ENCODE measurements at regions not wholly inside any gene's neighbourhood (a gene's known extent, or its start where the extent isn't known, plus 50 kb on each side); places are given as distances from the start of the nearest gene placed in this dataset.
A peak's percentile ranks its signal among the peaks of the same experiment; 100 is the strongest.
"Not testable (repeated sequence)": the region's sequence is repeated elsewhere in the genome, so short reads cannot be mapped to it uniquely, and the experiment has no call there.

- not testable (repeated sequence) for ATAC-seq
- whole genome bisulfite sequencing, 2 donors = 83 to 97% methylated on average over 3 of the region's 3 CpGs
- intact Hi-C loops (cut with DNase I) = loop anchor here in 3 of 10 donors (5.0 to 10.0 kb wide), 2 partner anchors 37 to 65 kb away; no protein-coding TSS in a partner anchor
Measured at GRCh38 chr3:172579753-172580152, 56.5 kb upstream of the TNFSF10 start.

GRCh38 chr3:172578714-172579113 is 55.5 kb upstream of the TNFSF10 start:
- DNase-seq; H3K9me3 ChIP-seq; intact Hi-C loops (cut with DNase I); H3K27me3 ChIP-seq; H3K4me3 ChIP-seq; ATAC-seq; H3K36me3 ChIP-seq: not testable (repeated sequence)
- H3K27ac ChIP-seq = peak overlapping the region in 4 of 10 donors; percentile 46 to 94 (median 87)
- WGBS, 2 donors = 93% methylated on average over 1 of the region's 1 CpG
- peaks cover 3 to 48% (median 24%) of the 10 kb centered on the region in 9 donors for H3K4me1 ChIP-seq

More at GRCh38 chr3:172579753-172580152, 56.5 kb upstream of the TNFSF10 start:
- H3K9me3 ChIP-seq, H3K27me3 ChIP-seq, H3K36me3 ChIP-seq, H3K4me3 ChIP-seq, DNase-seq: not testable (repeated sequence)
- H3K4me1 ChIP-seq = peaks cover 3 to 48% (median 24%) of the 10 kb centered on the region in 9 donors
- H3K27ac ChIP-seq = peak overlapping the region in 9 of 10 donors; percentile 47 to 94 (median 81)

GRCh38 chr3:172577987-172578570 is 54.8 kb upstream of the TNFSF10 start:
- no peaks in the 10 kb centered on the region for H3K9me3 ChIP-seq
- DNase-seq = no peak
- H3K27me3 ChIP-seq = no peaks in the 10 kb centered on the region
- no peak for TF ChIP-seq CTCF (IDR thresholded peaks at IDR 0.05)
- H3K27ac ChIP-seq = peak overlapping the region in 3 of 10 donors; percentile 9 to 86 (median 46)
- no peaks in the 10 kb centered on the region for H3K36me3 ChIP-seq
- ATAC-seq = no peak
- intact Hi-C loops (cut with DNase I) = no loop called here
- no peak overlapping the region for H3K4me3 ChIP-seq
- WGBS, 2 donors = 56 to 58% methylated on average over 2 of the region's 2 CpGs
- H3K4me1 ChIP-seq = peaks cover 3 to 48% (median 24%) of the 10 kb centered on the region in 9 donors

GRCh38 chr3:172575375-172575774 is 52.1 kb upstream of the TNFSF10 start:
- Histone ChIP-seq H3K4me1 (peaks cover 0 to 31% (median 13%) of the 10 kb centered on the region in 9 donors), H3K36me3 (no peaks in the 10 kb centered on the region), H3K27ac (no peak overlapping the region), H3K9me3 (peaks cover 0 to 13% (median 0%) of the 10 kb centered on the region in 11 donors), H3K4me3 (no peak overlapping the region), H3K27me3 (no peaks in the 10 kb centered on the region)
- ATAC-seq (no peak), DNase-seq (no peak)
- WGBS, 2 donors = 74 to 76% methylated on average over 2 of the region's 2 CpGs
- no peak for TF ChIP-seq CTCF (IDR thresholded peaks at IDR 0.05)
- intact Hi-C loops (cut with DNase I) = no loop called here

GRCh38 chr3:172573422-172573821 is 50.2 kb upstream of the TNFSF10 start:
- Histone ChIP-seq H3K36me3 (no peaks in the 10 kb centered on the region), H3K4me1 (peaks cover 0 to 23% (median under 1%) of the 10 kb centered on the region in 9 donors), H3K27ac (no peak overlapping the region), H3K27me3 (no peaks in the 10 kb centered on the region), H3K9me3 (peaks cover 0 to 13% (median 0%) of the 10 kb centered on the region in 11 donors), H3K4me3 (no peak overlapping the region)
- no peak for TF ChIP-seq CTCF (IDR thresholded peaks at IDR 0.05)
- intact Hi-C loops (cut with DNase I) = no loop called here
- DNase-seq (no peak), ATAC-seq (no peak)
- WGBS, 2 donors = 96 to 97% methylated on average over 1 of the region's 1 CpG

Measured in heart right ventricle (tissue), 16 donors.